T-cell (primary cell): ENCODE measurements at regions not wholly inside any gene's neighbourhood (a gene's known extent, or its start where the extent isn't known, plus 50 kb on each side); places are given as distances from the start of the nearest gene placed in this dataset.

ENCODE experiments used
- ATAC-seq, 4 experiments: fragments of 200-7000 bp in 3 of 4; fragments of 150-1000 bp in 1 of 4; cut with Tn5 transposase; replicated peaks in 1 of 4; 1 replicate in 3 of 4; 2 replicates in 1 of 4; pipeline ENCODE4 v1.10.0; 2021; ENCODE audit warnings: moderate library complexity in 3 of 4, mild to moderate bottlenecking in 2 of 4, moderate number of reproducible peaks in 1 of 4
- CTCF ChIA-PET, 2 donors: fragments of 300-600 bp; sonication (Branson Sonifier 250); formaldehyde crosslinking; loops; one replicate each; lab custom pipeline; 2022; ENCODE audit warnings: antibody characterized with exemption in 2 of 2; lab: Charles Lee
- POLR2A ChIA-PET, 2 donors: fragments of 300-600 bp; sonication (Branson Sonifier 250); formaldehyde crosslinking; loops; one replicate each; lab custom pipeline; 2022; ENCODE audit warnings: antibody characterized with exemption in 2 of 2; lab: Charles Lee
- DNase-seq, 35 experiments: peaks; one replicate each; pipeline versions ENCODE4 v3.0.0 to v3.0.0-alpha.2; 2013 to 2023
- H3K27ac ChIP-seq: one replicate; pipeline ENCODE4 v1.5.1; 2013; ENCODE audit warnings: low read length
- H3K27me3 ChIP-seq, 2 experiments: replicated peaks in 1 of 2; 1 replicate in 1 of 2; 2 replicates in 1 of 2; pipeline versions ENCODE4 v1.6.1 to v1.7.0; 2013; ENCODE audit warnings: low read length in 1 of 2, mixed read lengths in 1 of 2; ENCODE audit not compliant: control insufficient read depth in 2 of 2, insufficient read depth in 2 of 2; ENCODE audit errors: extremely low read depth in 1 of 2
- H3K36me3 ChIP-seq, 2 donors: 1 replicate in 1 of 2; 2 replicates in 1 of 2; pipeline versions ENCODE4 v1.6.1 to v1.7.0; 2013; ENCODE audit warnings: low read length in 1 of 2; ENCODE audit not compliant: control insufficient read depth in 2 of 2, insufficient read depth in 1 of 2; ENCODE audit errors: extremely low read depth in 1 of 2
- H3K4me1 ChIP-seq, 2 experiments: 1 replicate in 1 of 2; 2 replicates in 1 of 2; pipeline versions ENCODE4 v1.6.1 to v1.7.0; 2013; ENCODE audit warnings: low read length in 2 of 2, mixed read lengths in 1 of 2; ENCODE audit not compliant: insufficient read depth in 2 of 2, control insufficient read depth in 1 of 2; ENCODE audit errors: extremely low read depth in 1 of 2
- H3K4me3 ChIP-seq, 2 donors: 1 replicate in 1 of 2; 2 replicates in 1 of 2; pipeline versions ENCODE4 v1.5.1 to v1.7.0; 2013; ENCODE audit warnings: mild to moderate bottlenecking in 2 of 2, low read length in 1 of 2, moderate library complexity in 1 of 2; ENCODE audit not compliant: control insufficient read depth in 1 of 2; ENCODE audit errors: extremely low read depth in 1 of 2
- H3K9me3 ChIP-seq: 2 replicates; pipeline ENCODE4 v1.7.0; 2013
- H3K27ac Mint-ChIP-seq, 2 donors: one replicate each; pipeline ENCODE4 v1.8.0; 2020 to 2021; ENCODE audit warnings: mild to moderate bottlenecking in 2 of 2, mixed read lengths in 2 of 2
- H3K27me3 Mint-ChIP-seq, 2 donors: one replicate each; pipeline ENCODE4 v1.8.0; 2021 to 2022; ENCODE audit warnings: mixed read lengths in 2 of 2
- H3K36me3 Mint-ChIP-seq: one replicate; pipeline ENCODE4 v1.8.0; 2021; ENCODE audit warnings: mixed read lengths
- H3K4me1 Mint-ChIP-seq, 3 donors: one replicate each; pipeline ENCODE4 v1.8.0; 2020 to 2022; ENCODE audit warnings: mixed read lengths in 3 of 3, mild to moderate bottlenecking in 1 of 3
- H3K4me3 Mint-ChIP-seq, 3 donors: one replicate each; pipeline ENCODE4 v1.8.0; 2020 to 2022; ENCODE audit warnings: mild to moderate bottlenecking in 3 of 3, mixed read lengths in 3 of 3, moderate library complexity in 3 of 3
- H3K9me3 Mint-ChIP-seq, 3 donors: one replicate each; pipeline ENCODE4 v1.8.0; 2020 to 2022; ENCODE audit warnings: mixed read lengths in 3 of 3
- WGBS: methylation state at CpG from one replicate; pipeline ENCODE4 v1.1.5; 2013; ENCODE audit warnings: missing lambda C conversion rate; ENCODE audit not compliant: insufficient coverage; 5-methylcytosine and 5-hydroxymethylcytosine counted together

DNA sequence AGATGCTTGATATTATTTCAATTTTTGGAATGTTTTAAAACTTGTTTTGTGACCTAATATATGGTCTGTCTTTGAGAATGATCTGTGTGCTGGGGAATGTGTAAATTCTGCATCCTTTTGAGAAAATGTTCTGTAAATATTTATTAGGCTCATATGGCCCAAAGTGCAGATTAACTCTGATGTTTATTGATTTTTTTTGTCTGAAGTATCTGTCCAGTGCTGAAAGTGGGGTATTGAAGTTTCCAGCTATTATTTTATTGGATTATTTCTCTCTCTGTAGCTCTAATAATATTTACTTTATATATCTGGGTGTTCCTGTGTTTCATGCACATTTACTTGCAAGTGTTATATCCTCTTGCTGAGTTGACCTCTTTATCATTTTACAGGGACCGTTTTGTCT, 1397.2 kb downstream of the PLA2G4A start:
- peaks cover 19 to 35% (median 24%) of the 10 kb centered on the region in 3 donors for H3K9me3 Mint-ChIP-seq
- POLR2A ChIA-PET = no interaction called here
- no peaks in the 10 kb centered on the region for H3K27me3 ChIP-seq
- no peaks in the 10 kb centered on the region for H3K36me3 ChIP-seq
- H3K36me3 Mint-ChIP-seq = no peaks in the 10 kb centered on the region
- H3K27me3 Mint-ChIP-seq = no peaks in the 10 kb centered on the region
- CTCF ChIA-PET = no interaction called here
- no peak overlapping the region for H3K4me3 Mint-ChIP-seq
- DNase-seq (no peak), ATAC-seq (no peak)
- H3K27ac ChIP-seq = no peak overlapping the region
- H3K4me3 ChIP-seq = no peak overlapping the region
- WGBS = no CpG with 5 or more reads among the region's 1 CpG
- no peaks in the 10 kb centered on the region for H3K4me1 Mint-ChIP-seq
- H3K27ac Mint-ChIP-seq = no peak overlapping the region
- no peaks in the 10 kb centered on the region for H3K9me3 ChIP-seq
- no peaks in the 10 kb centered on the region for H3K4me1 ChIP-seq

DNA sequence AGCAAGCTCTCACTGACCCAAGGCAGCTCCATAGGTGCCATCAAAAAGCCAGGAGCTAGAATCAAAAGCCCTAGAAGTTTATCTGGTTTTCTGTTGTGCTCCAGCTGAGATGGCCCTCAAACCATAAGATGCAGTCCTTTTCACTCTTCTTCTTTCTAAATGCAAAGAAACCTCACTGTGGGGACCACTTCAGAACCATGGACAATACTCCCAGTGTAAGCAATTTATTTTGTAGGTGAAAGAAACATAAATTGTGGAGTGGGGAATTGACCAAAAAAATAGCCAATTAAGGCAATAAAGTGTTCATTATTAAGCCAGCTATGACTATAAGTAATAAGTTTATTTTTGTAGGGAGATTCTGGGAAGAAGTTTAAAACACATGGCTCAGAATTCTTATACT, 1399.9 kb downstream of the PLA2G4A start:
- Mint-ChIP-seq H3K36me3 (no peaks in the 10 kb centered on the region), H3K9me3 (peaks cover 19 to 32% (median 24%) of the 10 kb centered on the region in 3 donors), H3K27me3 (no peaks in the 10 kb centered on the region), H3K27ac (no peak overlapping the region), H3K4me1 (no peaks in the 10 kb centered on the region), H3K4me3 (no peak overlapping the region)
- Histone ChIP-seq H3K4me1 (no peaks in the 10 kb centered on the region), H3K27ac (no peak overlapping the region), H3K9me3 (no peaks in the 10 kb centered on the region), H3K4me3 (no peak overlapping the region), H3K36me3 (no peaks in the 10 kb centered on the region), H3K27me3 (no peaks in the 10 kb centered on the region)
- DNase-seq (no peak), ATAC-seq (no peak)
- CTCF ChIA-PET = no interaction called here
- POLR2A ChIA-PET = no interaction called here

DNA sequence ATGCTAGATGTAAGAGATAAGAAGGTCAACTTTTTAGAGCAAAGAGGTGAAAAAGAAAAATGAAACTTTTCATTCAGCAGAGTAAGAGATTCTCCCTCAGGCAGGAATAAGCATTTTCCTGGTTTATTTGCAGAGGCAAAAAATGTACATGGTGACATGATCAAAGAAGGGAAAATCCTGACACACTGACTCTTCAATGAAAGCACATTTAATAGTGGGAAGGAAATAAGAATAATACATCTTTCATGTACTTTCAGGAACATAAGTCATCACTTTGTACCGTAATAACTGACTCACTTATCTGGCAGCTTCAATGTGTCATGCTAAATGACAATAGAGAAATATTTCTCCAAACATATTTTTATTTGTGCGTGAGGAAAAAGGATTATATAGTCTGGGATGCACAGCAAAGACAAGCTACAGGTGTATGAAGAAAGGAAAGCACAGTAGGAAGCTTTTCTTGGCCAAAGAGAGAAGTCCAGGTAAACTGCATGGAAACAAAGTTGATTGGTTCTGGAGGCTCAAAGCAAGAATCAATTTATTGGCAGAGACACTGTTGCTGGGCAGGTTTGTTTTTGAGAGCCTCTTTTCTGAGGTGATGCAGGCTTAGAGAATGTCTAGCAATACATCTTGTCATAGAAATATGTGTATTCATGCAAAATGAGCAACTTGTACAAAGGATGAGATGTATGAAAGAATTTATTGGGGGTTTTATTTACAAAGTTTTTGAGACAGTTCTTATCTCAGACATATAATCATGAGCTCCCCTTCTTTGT, 1409.0 kb downstream of the PLA2G4A start:
- Mint-ChIP-seq H3K27ac (no peak overlapping the region), H3K4me1 (no peaks in the 10 kb centered on the region), H3K36me3 (no peaks in the 10 kb centered on the region), H3K9me3 (peaks cover 0 to 15% (median 2%) of the 10 kb centered on the region in 3 donors), H3K4me3 (no peak overlapping the region), H3K27me3 (no peaks in the 10 kb centered on the region)
- Histone ChIP-seq H3K9me3 (no peaks in the 10 kb centered on the region), H3K27me3 (no peaks in the 10 kb centered on the region), H3K36me3 (no peaks in the 10 kb centered on the region), H3K27ac (no peak overlapping the region), H3K4me3 (no peak overlapping the region), H3K4me1 (no peaks in the 10 kb centered on the region)
- CTCF ChIA-PET = no interaction called here
- POLR2A ChIA-PET = no interaction called here
- ATAC-seq (no peak), DNase-seq (no peak)
- no CpG with 5 or more reads among the region's 2 CpGs for WGBS

DNA sequence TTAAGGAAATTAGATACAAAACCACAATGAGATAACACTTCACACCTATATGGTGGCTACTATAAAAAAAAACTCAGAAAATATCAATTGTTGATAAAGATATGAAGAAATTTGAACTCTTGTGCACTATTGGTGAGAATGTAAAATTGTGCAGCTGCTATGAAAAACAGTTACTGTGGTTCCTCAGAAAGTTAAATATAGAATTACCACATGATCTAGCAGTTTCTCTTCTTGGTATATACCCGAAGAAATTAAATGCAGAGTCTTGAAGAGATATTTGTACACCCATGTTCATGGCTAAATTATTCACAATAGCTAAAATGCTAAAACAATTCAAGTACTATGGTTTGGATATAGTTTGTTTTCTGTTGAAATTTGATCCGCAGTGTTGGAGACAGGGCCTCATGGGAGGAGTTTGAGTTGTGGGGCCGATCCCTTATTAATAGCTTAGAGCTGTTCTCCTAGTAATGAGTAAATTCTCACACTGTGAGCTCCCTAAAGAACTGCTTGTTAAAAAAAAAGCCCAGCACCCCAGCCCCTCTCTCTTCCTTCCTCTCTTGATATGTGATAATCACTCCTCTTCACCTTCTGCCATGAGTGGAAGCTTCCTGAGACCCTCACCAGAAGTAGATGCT, 1412.1 kb downstream of the PLA2G4A start:
- CTCF ChIA-PET = no interaction called here
- WGBS = no CpG with 5 or more reads among the region's 3 CpGs

DNA sequence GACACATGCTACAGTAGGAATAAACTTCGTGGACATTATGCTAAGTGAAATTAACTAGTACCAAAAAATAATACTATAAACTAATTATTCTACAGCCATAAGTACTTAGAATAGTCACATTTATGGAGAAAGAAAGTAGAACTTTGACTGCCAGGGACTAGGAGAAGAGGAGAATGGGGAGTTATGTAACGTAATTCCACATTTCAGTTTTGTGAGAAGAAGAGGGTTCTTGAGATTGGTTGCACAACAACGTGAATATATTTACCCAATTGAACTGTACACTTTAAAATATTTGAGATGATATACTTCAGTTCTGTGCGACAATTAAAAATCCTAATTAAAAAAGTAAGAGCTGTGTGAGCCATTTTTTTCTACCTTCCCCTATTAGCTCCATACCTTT, 1412.9 kb downstream of the PLA2G4A start:
- Mint-ChIP-seq H3K27me3 (no peaks in the 10 kb centered on the region), H3K27ac (no peak overlapping the region), H3K4me1 (no peaks in the 10 kb centered on the region), H3K36me3 (no peaks in the 10 kb centered on the region), H3K4me3 (no peak overlapping the region), H3K9me3 (peaks cover 1 to 15% (median 2%) of the 10 kb centered on the region in 3 donors)
- Histone ChIP-seq H3K4me1 (no peaks in the 10 kb centered on the region), H3K27ac (no peak overlapping the region), H3K36me3 (no peaks in the 10 kb centered on the region), H3K9me3 (no peaks in the 10 kb centered on the region), H3K27me3 (no peaks in the 10 kb centered on the region), H3K4me3 (no peak overlapping the region)
- WGBS = no CpG with 5 or more reads among the region's 4 CpGs
- no peak for DNase-seq
- no peak for ATAC-seq
- POLR2A ChIA-PET = no interaction called here
- CTCF ChIA-PET = no interaction called here

More for the DNA sequence above, 1412.1 kb downstream of the PLA2G4A start:
- H3K4me1 ChIP-seq = no peaks in the 10 kb centered on the region
- no peak for ATAC-seq
- no peak for DNase-seq
- no peak overlapping the region for H3K27ac ChIP-seq
- POLR2A ChIA-PET = interaction anchor here in 1 of 2 donors (0.6 kb wide), 1 partner anchor 105 kb away, joined by 3 read pairs; no protein-coding TSS in a partner anchor
- H3K27me3 Mint-ChIP-seq = no peaks in the 10 kb centered on the region
- no peaks in the 10 kb centered on the region for H3K4me1 Mint-ChIP-seq
- no peak overlapping the region for H3K27ac Mint-ChIP-seq
- H3K9me3 ChIP-seq = no peaks in the 10 kb centered on the region
- H3K27me3 ChIP-seq = no peaks in the 10 kb centered on the region
- no peak overlapping the region for H3K4me3 Mint-ChIP-seq
- no peak overlapping the region for H3K4me3 ChIP-seq
- H3K36me3 ChIP-seq = no peaks in the 10 kb centered on the region
- peaks cover 0 to 15% (median 2%) of the 10 kb centered on the region in 3 donors for H3K9me3 Mint-ChIP-seq
- H3K36me3 Mint-ChIP-seq = no peaks in the 10 kb centered on the region

DNA sequence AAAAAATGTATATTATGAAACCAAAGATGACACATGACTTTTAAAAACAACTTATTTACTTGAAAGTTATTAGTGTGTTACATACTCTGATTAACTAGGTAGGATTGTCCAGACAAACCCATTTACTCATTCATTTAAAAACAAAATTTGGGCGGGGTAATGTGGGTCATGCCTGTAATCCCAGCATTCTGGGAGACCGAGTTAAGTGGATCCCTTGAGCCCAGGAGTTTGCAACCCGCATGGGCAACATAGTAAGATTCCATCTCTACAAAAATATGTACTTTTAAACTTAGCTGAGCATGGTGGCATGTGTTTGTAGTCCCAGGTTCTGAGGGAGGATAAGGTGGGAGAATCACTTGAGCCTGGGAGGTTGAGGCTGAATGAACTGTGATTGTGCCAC, 1414.7 kb downstream of the PLA2G4A start:
- no peak overlapping the region for H3K4me3 Mint-ChIP-seq
- H3K9me3 ChIP-seq = no peaks in the 10 kb centered on the region
- no CpG with 5 or more reads among the region's 3 CpGs for WGBS

More for the DNA sequence above, 1414.7 kb downstream of the PLA2G4A start:
- no peak overlapping the region for H3K27ac ChIP-seq
- ChIA-PET POLR2A (no interaction called here), CTCF (no interaction called here)
- H3K4me1 ChIP-seq = no peaks in the 10 kb centered on the region
- H3K27me3 Mint-ChIP-seq = no peaks in the 10 kb centered on the region
- no peak for DNase-seq
- no peak overlapping the region for H3K4me3 ChIP-seq
- H3K4me1 Mint-ChIP-seq = no peaks in the 10 kb centered on the region
- H3K27ac Mint-ChIP-seq = no peak overlapping the region
- H3K36me3 Mint-ChIP-seq = no peaks in the 10 kb centered on the region
- H3K27me3 ChIP-seq = no peaks in the 10 kb centered on the region
- ATAC-seq = no peak
- H3K36me3 ChIP-seq = no peaks in the 10 kb centered on the region
- peaks cover 6 to 7% (median 7%) of the 10 kb centered on the region in 3 donors for H3K9me3 Mint-ChIP-seq
